Fibroblast of mammary gland (primary cell): ENCODE measurements at regions not wholly inside any gene's neighbourhood (a gene's known extent, or its start where the extent isn't known, plus 50 kb on each side); places are given as distances from the start of the nearest gene placed in this dataset.

ENCODE experiments used
- DNase-seq: peaks from one replicate; pipeline ENCODE4 v3.0.0-alpha.2; 2010; ENCODE audit warnings: low read depth
- H3K4me3 ChIP-seq: 2 replicates; pipeline ENCODE4 v1.5.1; 2011; ENCODE audit warnings: low read depth, mild to moderate bottlenecking, low read length, moderate library complexity; ENCODE audit not compliant: control insufficient read depth
- TF ChIP-seq, protein P1 (sequence below): conservative IDR thresholded peaks from 2 replicates; pipeline ENCODE4 v1.5.1; 2011; ENCODE audit warnings: low read depth, low read length, inconsistent platforms; ENCODE audit not compliant: control insufficient read depth, insufficient read depth

DNA sequence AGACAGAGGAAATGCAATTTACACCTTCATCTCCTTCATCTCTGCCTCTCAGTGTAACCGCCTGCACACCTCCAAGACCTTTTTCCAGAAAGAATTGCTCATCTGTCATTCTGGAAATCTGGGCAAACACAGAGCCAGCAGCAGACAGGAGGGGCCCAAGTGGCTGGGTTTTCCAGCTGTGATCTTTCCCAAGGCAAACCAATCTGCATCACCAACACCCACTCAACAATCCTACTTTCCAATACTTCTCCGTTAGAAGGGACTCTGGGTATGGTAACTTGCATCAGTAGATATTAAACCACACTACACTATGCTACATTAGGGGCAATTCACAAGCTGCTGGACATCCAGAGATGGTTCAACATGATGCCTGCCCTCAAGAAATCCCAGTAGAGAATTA, 781.8 kb upstream of the AUTS2 start:
- TF ChIP-seq, protein P1, sequence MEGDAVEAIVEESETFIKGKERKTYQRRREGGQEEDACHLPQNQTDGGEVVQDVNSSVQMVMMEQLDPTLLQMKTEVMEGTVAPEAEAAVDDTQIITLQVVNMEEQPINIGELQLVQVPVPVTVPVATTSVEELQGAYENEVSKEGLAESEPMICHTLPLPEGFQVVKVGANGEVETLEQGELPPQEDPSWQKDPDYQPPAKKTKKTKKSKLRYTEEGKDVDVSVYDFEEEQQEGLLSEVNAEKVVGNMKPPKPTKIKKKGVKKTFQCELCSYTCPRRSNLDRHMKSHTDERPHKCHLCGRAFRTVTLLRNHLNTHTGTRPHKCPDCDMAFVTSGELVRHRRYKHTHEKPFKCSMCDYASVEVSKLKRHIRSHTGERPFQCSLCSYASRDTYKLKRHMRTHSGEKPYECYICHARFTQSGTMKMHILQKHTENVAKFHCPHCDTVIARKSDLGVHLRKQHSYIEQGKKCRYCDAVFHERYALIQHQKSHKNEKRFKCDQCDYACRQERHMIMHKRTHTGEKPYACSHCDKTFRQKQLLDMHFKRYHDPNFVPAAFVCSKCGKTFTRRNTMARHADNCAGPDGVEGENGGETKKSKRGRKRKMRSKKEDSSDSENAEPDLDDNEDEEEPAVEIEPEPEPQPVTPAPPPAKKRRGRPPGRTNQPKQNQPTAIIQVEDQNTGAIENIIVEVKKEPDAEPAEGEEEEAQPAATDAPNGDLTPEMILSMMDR = no peak
- H3K4me3 ChIP-seq = no peak overlapping the region
- no peak for DNase-seq

DNA sequence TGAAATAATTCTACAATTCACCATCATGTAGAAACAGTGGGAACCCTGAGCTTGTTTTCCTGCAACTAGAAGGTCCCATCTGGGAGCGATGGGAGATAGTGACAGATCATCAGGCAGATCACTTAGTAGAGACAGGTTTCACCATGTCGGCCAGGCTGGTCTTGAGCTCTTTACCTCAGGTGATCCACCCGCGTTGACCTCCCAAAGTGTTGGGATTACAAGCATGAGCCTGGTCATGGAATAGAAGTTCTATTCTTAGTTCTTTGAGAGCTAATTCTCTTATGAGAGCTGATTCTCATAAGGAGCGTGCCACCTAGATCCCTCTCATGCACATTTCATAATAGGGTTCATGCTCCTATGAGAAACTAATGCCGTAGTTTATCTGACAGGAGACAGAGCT, 778.0 kb upstream of the AUTS2 start:
- H3K4me3 ChIP-seq = no peak overlapping the region
- TF ChIP-seq, protein P1 = no peak
- no peak for DNase-seq

DNA sequence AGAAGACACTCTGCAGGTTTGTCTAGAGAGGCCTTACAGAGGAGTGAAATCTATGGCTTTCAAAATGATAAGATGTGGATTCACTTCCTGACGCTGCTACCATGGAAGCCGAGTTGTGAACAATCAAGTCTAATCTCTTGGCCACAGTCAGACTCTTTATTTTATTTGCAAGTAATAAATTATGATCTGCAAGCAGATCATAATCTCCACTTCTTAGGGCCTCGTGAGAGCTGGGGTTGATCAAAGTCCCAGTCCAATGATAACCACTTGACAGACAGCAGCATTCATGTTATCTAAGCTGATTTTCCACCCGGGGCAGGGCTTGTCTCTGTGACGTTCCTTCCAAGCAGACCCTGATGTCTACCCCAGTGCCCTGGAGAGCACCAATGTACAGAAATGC, 776.4 kb upstream of the AUTS2 start:
- no peak overlapping the region for H3K4me3 ChIP-seq
- TF ChIP-seq, protein P1 = no peak
- DNase-seq = no peak

DNA sequence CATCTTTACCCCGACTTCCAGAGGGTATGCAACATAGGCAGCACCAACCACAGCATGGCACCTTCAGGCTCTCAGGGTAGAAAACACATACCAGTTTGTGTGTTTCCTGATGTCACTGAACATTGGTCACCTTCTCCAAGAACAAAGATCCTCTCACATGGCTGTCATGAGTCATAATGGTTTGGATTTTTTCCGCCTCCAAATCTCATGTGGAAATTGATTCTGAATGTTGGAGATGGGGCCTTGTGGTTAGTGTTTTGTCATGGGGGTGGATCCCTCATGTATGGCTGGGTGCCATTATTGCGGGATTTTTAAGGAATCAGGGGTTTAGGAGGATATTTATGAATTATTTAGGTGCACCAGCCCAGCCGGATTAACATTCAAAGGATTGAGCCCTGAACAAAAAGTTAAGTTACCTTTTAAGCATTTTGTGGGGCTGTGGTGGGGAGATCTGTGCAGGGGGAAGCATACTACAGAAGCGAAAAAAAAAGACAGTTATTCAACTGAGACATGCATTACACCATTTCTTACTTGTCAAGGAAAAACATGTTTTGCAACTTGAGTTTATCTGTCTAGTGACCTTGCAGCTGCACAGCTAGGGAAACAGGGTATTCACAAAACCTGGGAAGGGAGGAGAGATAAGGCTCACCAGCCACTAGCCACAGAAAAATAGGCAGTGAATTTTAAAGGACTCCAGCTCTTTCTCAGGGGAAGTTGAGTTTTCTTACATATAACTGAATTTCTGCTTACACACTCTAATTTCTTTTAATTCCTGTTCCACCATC, 774.1 kb upstream of the AUTS2 start:
- TF ChIP-seq, protein P1 = no peak
- peak; percentile 19 for DNase-seq
- no peak overlapping the region for H3K4me3 ChIP-seq

DNA sequence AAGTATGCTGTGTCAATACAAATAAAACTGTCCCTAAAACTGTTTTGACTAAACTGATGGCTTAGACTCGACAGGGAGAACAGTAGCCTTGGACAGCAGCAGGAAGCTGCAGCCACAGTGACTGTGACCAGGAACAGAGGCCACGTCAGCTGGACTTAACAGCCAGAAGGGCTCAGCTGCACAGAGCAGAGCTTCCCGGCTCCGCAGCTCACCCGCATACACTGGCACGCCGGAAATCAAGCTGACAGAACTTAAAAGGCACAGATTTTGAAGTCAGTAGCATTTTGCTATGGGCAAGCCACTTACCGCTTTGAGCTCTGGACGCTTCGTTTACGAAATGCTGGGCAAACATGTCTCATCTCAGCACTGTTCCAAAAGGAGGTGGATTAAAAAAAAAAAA, 769.7 kb upstream of the AUTS2 start:
- TF ChIP-seq, protein P1 = no peak
- no peak for DNase-seq
- no peak overlapping the region for H3K4me3 ChIP-seq

DNA sequence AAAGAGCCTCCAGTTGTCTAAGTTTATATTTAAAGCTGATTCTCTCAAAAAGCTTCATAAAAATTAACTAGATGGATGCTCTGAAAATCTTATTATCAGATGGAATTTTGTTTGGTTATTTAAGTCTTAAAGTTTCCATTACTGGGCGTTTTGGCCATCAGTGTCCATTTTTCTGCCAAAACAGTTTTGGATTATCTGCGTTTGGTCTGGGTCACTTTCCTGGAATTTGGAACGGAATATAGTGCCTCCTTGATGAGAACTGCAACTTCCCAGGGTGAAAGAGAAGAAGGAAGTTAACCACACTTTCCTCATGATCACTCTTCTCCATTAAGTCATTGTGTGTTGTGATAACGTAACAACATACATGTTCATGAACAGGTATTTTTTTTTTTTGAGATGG, 764.9 kb upstream of the AUTS2 start:
- no peak for DNase-seq
- TF ChIP-seq, protein P1 = no peak
- H3K4me3 ChIP-seq = no peak overlapping the region
